Vagina (tissue), 2 donors: ENCODE measurements at regions not wholly inside any gene's neighbourhood (a gene's known extent, or its start where the extent isn't known, plus 50 kb on each side); places are given as distances from the start of the nearest gene placed in this dataset.
A peak's percentile ranks its signal among the peaks of the same experiment; 100 is the strongest.

Experiments
- DNase-seq, 2 donors: peaks; one replicate each; pipeline ENCODE4 v3.0.0-alpha.2; 2017; ENCODE audit errors: extremely low spot score in 2 of 2
- H3K27ac ChIP-seq: fragments of 200-600 bp; sonication (generic); one replicate; pipeline ENCODE4 v1.5.1; 2019
- H3K27me3 ChIP-seq: fragments of 200-600 bp; sonication (generic); one replicate; pipeline ENCODE4 v1.5.1; 2019
- H3K36me3 ChIP-seq, 2 donors: fragments of 200-600 bp; sonication (generic); one replicate each; pipeline ENCODE4 v1.5.1; 2017 to 2019
- H3K4me1 ChIP-seq: fragments of 200-600 bp; sonication (generic); one replicate; pipeline ENCODE4 v1.5.1; 2019
- H3K4me3 ChIP-seq, 2 donors: fragments of 200-600 bp; sonication (generic); 1 replicate in 1 of 2; 2 replicates in 1 of 2; pipeline ENCODE4 v1.5.1; 2016 to 2019
- H3K9me3 ChIP-seq: fragments of 200-600 bp; sonication (generic); one replicate; pipeline ENCODE4 v1.5.1; 2019
- POLR2A ChIP-seq, 2 donors: fragments of 450-650 bp; IDR thresholded peaks; one replicate each; pipeline ENCODE4 v1.6.1; 2017; ENCODE audit warnings: antibody characterized with exemption in 2 of 2, mild to moderate bottlenecking in 2 of 2, moderate library complexity in 2 of 2
- POLR2AphosphoS5 ChIP-seq, 2 donors: sonication (generic); formaldehyde crosslinking; IDR thresholded peaks; one replicate each; pipeline ENCODE4 v1.9.0; 2017; ENCODE audit warnings: antibody characterized with exemption in 2 of 2, mild to moderate bottlenecking in 2 of 2, low read depth in 1 of 2; ENCODE audit not compliant: insufficient read depth in 1 of 2
- intact Hi-C: fragments of 100-400 bp; cut with DNase I; formaldehyde crosslinking; loops from one replicate; pipeline ENCODE4 v1.15.1; 2023
- TF ChIP-seq, protein P1 (sequence below), 3 experiments: fragments of 450-650 bp in 2 of 3; fragments of 200-600 bp in 1 of 3; sonication (generic) in 1 of 3; IDR thresholded peaks; one replicate each; pipeline ENCODE4 v1.5.1; 2017 to 2019; ENCODE audit warnings: antibody characterized with exemption in 3 of 3, mild to moderate bottlenecking in 2 of 3, moderate library complexity in 2 of 3

DNA sequence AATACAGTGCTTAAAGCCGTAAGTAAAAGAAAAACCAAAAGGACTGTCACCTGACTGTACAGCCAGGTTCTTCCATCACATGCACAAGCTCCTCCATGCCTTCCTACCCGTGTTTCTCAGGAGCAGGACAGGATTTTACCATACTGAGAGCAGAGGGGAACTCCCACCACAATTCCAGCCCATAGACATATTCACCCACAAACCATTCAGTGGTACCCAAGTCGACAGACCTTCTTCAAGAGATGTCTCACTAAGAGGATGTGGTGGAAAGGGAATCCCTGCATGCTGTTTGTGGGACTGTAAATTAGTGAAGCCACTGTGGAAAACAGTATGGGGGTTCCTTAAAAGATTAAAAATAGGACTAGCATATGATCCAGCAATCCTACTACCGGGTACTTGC lies 66.9 kb upstream of the DOCK9 start:
- no peak overlapping the region for H3K27ac ChIP-seq
- no peaks in the 10 kb centered on the region for H3K27me3 ChIP-seq
- peaks cover 52% of the 10 kb centered on the region for H3K4me1 ChIP-seq
- H3K9me3 ChIP-seq: no peaks in the 10 kb centered on the region
- H3K4me3 ChIP-seq: no peak overlapping the region
- peak in 1 of 2 donors; percentile 40 for DNase-seq
- intact Hi-C loops: no loop called here
- TF ChIP-seq POLR2AphosphoS5 (IDR thresholded peaks at IDR 0.05; ENCODE audit: insufficient read depth in 1 of 2, low read depth in 1 of 2) (no peak), POLR2A (IDR thresholded peaks at IDR 0.05) (no peak)
- TF ChIP-seq, protein P1, sequence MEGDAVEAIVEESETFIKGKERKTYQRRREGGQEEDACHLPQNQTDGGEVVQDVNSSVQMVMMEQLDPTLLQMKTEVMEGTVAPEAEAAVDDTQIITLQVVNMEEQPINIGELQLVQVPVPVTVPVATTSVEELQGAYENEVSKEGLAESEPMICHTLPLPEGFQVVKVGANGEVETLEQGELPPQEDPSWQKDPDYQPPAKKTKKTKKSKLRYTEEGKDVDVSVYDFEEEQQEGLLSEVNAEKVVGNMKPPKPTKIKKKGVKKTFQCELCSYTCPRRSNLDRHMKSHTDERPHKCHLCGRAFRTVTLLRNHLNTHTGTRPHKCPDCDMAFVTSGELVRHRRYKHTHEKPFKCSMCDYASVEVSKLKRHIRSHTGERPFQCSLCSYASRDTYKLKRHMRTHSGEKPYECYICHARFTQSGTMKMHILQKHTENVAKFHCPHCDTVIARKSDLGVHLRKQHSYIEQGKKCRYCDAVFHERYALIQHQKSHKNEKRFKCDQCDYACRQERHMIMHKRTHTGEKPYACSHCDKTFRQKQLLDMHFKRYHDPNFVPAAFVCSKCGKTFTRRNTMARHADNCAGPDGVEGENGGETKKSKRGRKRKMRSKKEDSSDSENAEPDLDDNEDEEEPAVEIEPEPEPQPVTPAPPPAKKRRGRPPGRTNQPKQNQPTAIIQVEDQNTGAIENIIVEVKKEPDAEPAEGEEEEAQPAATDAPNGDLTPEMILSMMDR (IDR thresholded peaks at IDR 0.05): no peak
- no peaks in the 10 kb centered on the region for H3K36me3 ChIP-seq

DNA sequence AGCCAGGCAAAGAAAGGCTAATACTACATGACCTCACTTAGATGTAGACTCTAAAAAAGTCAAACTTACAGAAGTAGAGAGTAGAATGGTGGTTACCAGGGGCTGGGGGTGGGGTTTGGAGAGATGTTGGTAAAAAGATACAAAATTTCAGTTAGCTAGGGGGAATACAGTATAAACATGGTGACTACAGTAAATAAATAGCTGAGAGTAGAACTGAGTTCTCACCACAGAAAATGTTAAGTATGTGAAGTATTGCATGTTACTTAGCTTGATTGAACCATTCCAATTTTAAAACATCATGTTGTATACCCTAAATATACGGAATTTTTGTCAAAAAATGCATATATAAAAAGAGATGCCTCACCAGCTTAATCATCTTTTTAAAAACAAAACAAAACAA lies 67.5 kb upstream of the DOCK9 start:
- H3K27ac ChIP-seq: peak overlapping the region; percentile 34

DNA sequence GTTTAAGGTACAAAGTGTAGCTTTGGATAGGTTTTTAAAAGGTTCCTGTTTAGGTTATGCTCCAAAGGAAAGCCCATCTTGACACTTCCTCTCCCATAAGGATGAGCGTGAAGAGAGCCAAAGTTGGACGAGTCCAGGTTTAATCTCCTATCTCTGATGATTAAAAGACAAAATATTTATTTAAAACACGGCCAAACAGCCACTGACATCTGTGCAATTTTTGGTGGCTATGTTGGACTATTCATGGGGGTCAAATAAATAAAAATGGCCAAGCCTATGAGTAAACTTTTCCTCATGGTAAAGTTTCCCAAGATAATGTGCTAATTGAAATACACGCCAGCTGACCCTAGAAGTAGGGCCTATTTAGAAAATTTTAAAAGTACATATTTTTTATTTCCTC lies 69.0 kb upstream of the DOCK9 start:
- Histone ChIP-seq H3K27ac (peak overlapping the region; percentile 34), H3K9me3 (no peaks in the 10 kb centered on the region), H3K4me3 (no peak overlapping the region), H3K4me1 (peaks cover 52% of the 10 kb centered on the region), H3K36me3 (no peaks in the 10 kb centered on the region), H3K27me3 (no peaks in the 10 kb centered on the region)
- intact Hi-C loops: no loop called here
- TF ChIP-seq, protein P1 (IDR thresholded peaks at IDR 0.05): no peak
- TF ChIP-seq POLR2AphosphoS5 (IDR thresholded peaks at IDR 0.05; ENCODE audit: insufficient read depth in 1 of 2, low read depth in 1 of 2) (no peak), POLR2A (IDR thresholded peaks at IDR 0.05) (no peak)
- peak in 1 of 2 donors; percentile 20 for DNase-seq

More for the DNA sequence above, 67.5 kb upstream of the DOCK9 start:
- Histone ChIP-seq H3K4me3 (no peak overlapping the region), H3K4me1 (peaks cover 55% of the 10 kb centered on the region), H3K36me3 (no peaks in the 10 kb centered on the region), H3K9me3 (no peaks in the 10 kb centered on the region), H3K27me3 (no peaks in the 10 kb centered on the region)
- intact Hi-C loops: no loop called here
- TF ChIP-seq, protein P1 (IDR thresholded peaks at IDR 0.05): no peak
- TF ChIP-seq POLR2A (IDR thresholded peaks at IDR 0.05): no peak
- TF ChIP-seq POLR2AphosphoS5 (IDR thresholded peaks at IDR 0.05; ENCODE audit: insufficient read depth in 1 of 2, low read depth in 1 of 2): no peak
- no peak for DNase-seq

DNA sequence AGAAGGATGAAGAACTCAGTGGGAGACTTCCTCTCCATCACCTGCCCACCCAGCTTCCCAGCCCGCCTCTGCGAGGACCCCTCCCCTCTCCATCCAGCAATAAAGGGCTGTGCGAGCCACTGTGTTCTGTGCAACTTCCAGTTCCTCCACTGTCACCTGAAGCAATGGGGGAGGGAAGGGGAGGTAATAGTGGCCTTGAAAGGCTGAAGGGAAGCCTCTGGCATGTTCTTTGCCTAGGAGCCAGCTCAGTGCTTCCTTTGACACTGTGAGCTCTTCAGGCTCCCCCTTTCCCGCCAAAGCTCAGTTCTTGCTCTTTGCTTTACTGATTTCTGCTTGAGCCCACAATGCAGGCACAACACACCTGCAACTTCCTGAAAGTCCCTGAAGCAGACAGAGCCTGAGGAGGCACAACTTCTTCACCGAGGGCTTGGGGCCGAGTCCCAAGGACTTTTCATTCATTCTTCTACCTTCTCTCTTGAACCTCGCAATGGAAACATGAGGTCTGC lies 73.2 kb upstream of the DOCK9 start:
- no peak overlapping the region for H3K4me3 ChIP-seq
- H3K4me1 ChIP-seq: peaks cover 32% of the 10 kb centered on the region
- no peak for DNase-seq
- no peaks in the 10 kb centered on the region for H3K9me3 ChIP-seq
- H3K36me3 ChIP-seq: no peaks in the 10 kb centered on the region
- TF ChIP-seq, protein P1 (IDR thresholded peaks at IDR 0.05): no peak
- TF ChIP-seq POLR2AphosphoS5 (IDR thresholded peaks at IDR 0.05; ENCODE audit: insufficient read depth in 1 of 2, low read depth in 1 of 2): no peak
- TF ChIP-seq POLR2A (IDR thresholded peaks at IDR 0.05): no peak
- no peak overlapping the region for H3K27ac ChIP-seq
- H3K27me3 ChIP-seq: no peaks in the 10 kb centered on the region
- intact Hi-C loops: no loop called here

DNA sequence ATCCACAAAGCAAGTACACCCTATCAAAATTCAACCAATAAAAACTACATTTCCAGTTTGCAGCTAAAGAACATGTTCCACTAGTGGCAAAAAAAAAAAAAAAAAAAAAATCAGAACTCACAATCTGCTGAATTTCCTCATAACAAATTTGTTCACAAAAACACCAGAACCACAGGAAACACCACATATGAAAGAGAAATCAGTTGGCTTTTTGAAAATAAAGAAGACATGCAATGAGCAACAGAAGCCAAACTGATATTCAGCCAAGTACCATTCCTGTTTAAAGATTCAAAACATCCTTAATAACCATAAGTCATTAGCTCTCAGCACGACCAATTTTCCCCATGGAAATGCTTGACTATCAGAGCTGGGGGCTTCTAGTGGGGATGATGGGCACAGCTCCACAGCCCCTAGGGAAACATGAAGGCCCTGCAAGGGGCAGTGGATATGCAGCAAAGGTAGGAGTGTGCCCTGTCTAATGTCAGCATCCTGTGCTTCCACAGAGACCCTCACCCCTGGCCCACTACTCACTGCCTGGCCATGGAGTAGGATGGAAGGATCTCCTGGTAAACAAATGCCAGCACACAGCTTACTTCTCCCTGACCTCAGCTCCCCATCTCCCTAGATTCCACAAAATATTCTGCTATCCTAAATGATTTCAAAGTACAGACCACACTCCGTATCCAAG lies 74.0 kb upstream of the DOCK9 start:
- intact Hi-C loops: no loop called here
- Histone ChIP-seq H3K27ac (no peak overlapping the region), H3K27me3 (no peaks in the 10 kb centered on the region), H3K36me3 (no peaks in the 10 kb centered on the region), H3K4me1 (peaks cover 35% of the 10 kb centered on the region), H3K4me3 (no peak overlapping the region), H3K9me3 (no peaks in the 10 kb centered on the region)
- TF ChIP-seq POLR2AphosphoS5 (IDR thresholded peaks at IDR 0.05; ENCODE audit: insufficient read depth in 1 of 2, low read depth in 1 of 2) (no peak), POLR2A (IDR thresholded peaks at IDR 0.05) (no peak)
- TF ChIP-seq, protein P1 (IDR thresholded peaks at IDR 0.05): no peak
- DNase-seq: peak in 1 of 2 donors; percentile 83
